B cell (primary cell): ENCODE measurements at regions not wholly inside any gene's neighbourhood (a gene's known extent, or its start where the extent isn't known, plus 50 kb on each side); places are given as distances from the start of the nearest gene placed in this dataset.

Experiments used
- ATAC-seq: fragments of 200-7000 bp; cut with Tn5 transposase; one replicate; pipeline ENCODE4 v1.10.0; 2021; ENCODE audit warnings: low read depth, mild to moderate bottlenecking, moderate number of reproducible peaks, moderate library complexity
- CTCF ChIA-PET: fragments of 350-600 bp; sonication (Branson Sonifier 250); formaldehyde crosslinking; loops from one replicate; lab custom pipeline; 2021; ENCODE audit warnings: antibody characterized with exemption, inconsistent platforms; lab: Charles Lee
- POLR2A ChIA-PET: fragments of 350-600 bp; sonication (Branson Sonifier 250); formaldehyde crosslinking; loops from one replicate; lab custom pipeline; 2021; ENCODE audit warnings: antibody characterized with exemption; lab: Charles Lee
- DNase-seq: peaks from one replicate; pipeline ENCODE4 v3.0.0; 2013
- H2AFZ ChIP-seq: 2 replicates; pipeline ENCODE4 v1.6.1; 2012; ENCODE audit warnings: mild to moderate bottlenecking, low read depth, low read length; ENCODE audit not compliant: insufficient read depth, poor library complexity, severe bottlenecking
- H3K27ac ChIP-seq, 2 donors: 1 replicate in 1 of 2; 2 replicates in 1 of 2; pipeline ENCODE4 v1.5.1; 2012 to 2013; ENCODE audit warnings: low read length in 2 of 2, mild to moderate bottlenecking in 2 of 2, moderate library complexity in 1 of 2
- H3K27me3 ChIP-seq, 4 experiments: fragments of 200-600 bp in 1 of 4; sonication (generic) in 1 of 4; replicated peaks in 1 of 4; 1 replicate in 2 of 4; 2 replicates in 2 of 4; pipeline versions ENCODE4 v1.6.1 to v1.7.0; 2013 to 2016; ENCODE audit warnings: low read length in 3 of 4, mild to moderate bottlenecking in 2 of 4, mixed read lengths in 1 of 4, moderate library complexity in 1 of 4; ENCODE audit not compliant: insufficient read depth in 4 of 4, control insufficient read depth in 3 of 4; ENCODE audit errors: control extremely low read depth in 1 of 4
- H3K36me3 ChIP-seq, 2 experiments: replicated peaks in 1 of 2; 1 replicate in 1 of 2; 2 replicates in 1 of 2; pipeline versions ENCODE4 v1.6.1 to v1.7.1; 2013; ENCODE audit warnings: low read length in 1 of 2; ENCODE audit not compliant: insufficient read depth in 2 of 2, control insufficient read depth in 1 of 2; ENCODE audit errors: control extremely low read depth in 1 of 2, extremely low read depth in 1 of 2
- H3K4me1 ChIP-seq, 2 donors: fragments of 200-600 bp in 1 of 2; sonication (generic) in 1 of 2; 1 replicate in 1 of 2; 2 replicates in 1 of 2; pipeline versions ENCODE4 v1.5.1 to v1.6.1; 2013 to 2017; ENCODE audit warnings: low read length in 2 of 2; ENCODE audit not compliant: control insufficient read depth in 2 of 2, insufficient read depth in 2 of 2
- H3K4me2 ChIP-seq: replicated peaks from 2 replicates; pipeline ENCODE3; 2012; ENCODE audit warnings: mild to moderate bottlenecking, low read depth, low read length; ENCODE audit not compliant: poor library complexity, severe bottlenecking
- H3K4me3 ChIP-seq, 5 experiments: fragments of 200-600 bp in 1 of 5; sonication (generic) in 1 of 5; 1 replicate in 3 of 5; 2 replicates in 2 of 5; pipeline versions ENCODE4 v1.5.1 to v1.7.0; 2011 to 2016; ENCODE audit warnings: low read length in 4 of 5, mild to moderate bottlenecking in 4 of 5, low read depth in 2 of 5, control low read depth in 1 of 5, moderate library complexity in 1 of 5; ENCODE audit not compliant: insufficient read depth in 1 of 5; ENCODE audit errors: control extremely low read depth in 1 of 5, extremely low read depth in 1 of 5
- H3K79me2 ChIP-seq: fragments of 200-600 bp; sonication (generic); one replicate; pipeline ENCODE4 v1.6.0; 2016; ENCODE audit warnings: low read length; ENCODE audit not compliant: control insufficient read depth, insufficient read depth
- H3K9ac ChIP-seq: fragments of 200-600 bp; sonication (generic); 2 replicates; pipeline ENCODE4 v1.6.1; 2017; ENCODE audit warnings: mild to moderate bottlenecking, low read length, moderate library complexity
- H3K9me3 ChIP-seq, 3 donors: one replicate each; pipeline versions ENCODE4 v1.6.1 to v1.7.1; 2013; ENCODE audit warnings: low read length in 2 of 3; ENCODE audit not compliant: control insufficient read depth in 2 of 3, insufficient read depth in 1 of 3; ENCODE audit errors: control extremely low read depth in 1 of 3
- H4K20me1 ChIP-seq: 2 replicates; pipeline ENCODE4 v1.6.0; 2012; ENCODE audit warnings: mild to moderate bottlenecking, low read length; ENCODE audit not compliant: insufficient read depth, control insufficient read depth, poor library complexity, severe bottlenecking
- H3K27ac Mint-ChIP-seq: one replicate; pipeline ENCODE4 v1.8.0; 2021; ENCODE audit warnings: mixed read lengths
- H3K27me3 Mint-ChIP-seq: one replicate; pipeline ENCODE4 v1.8.0; 2021; ENCODE audit warnings: mixed read lengths
- H3K4me1 Mint-ChIP-seq: one replicate; pipeline ENCODE4 v1.8.0; 2021; ENCODE audit warnings: mixed read lengths
- H3K4me3 Mint-ChIP-seq: one replicate; pipeline ENCODE4 v1.8.0; 2021; ENCODE audit warnings: mixed read lengths
- H3K9me3 Mint-ChIP-seq: one replicate; pipeline ENCODE4 v1.8.0; 2022; ENCODE audit warnings: mixed read lengths; ENCODE audit not compliant: insufficient read depth
- EZH2 ChIP-seq: IDR thresholded peaks from 2 replicates; pipeline ENCODE4 v1.6.1; 2012; ENCODE audit warnings: borderline replicate concordance, low read depth, mild to moderate bottlenecking, moderate library complexity, low read length; ENCODE audit not compliant: insufficient read depth, poor library complexity, severe bottlenecking
- WGBS: methylation state at CpG from one replicate; pipeline ENCODE4 v1.1.5; 2013; ENCODE audit warnings: missing lambda C conversion rate; ENCODE audit not compliant: insufficient coverage; 5-methylcytosine and 5-hydroxymethylcytosine counted together
- intact Hi-C: fragments of 100-400 bp; cut with micrococcal nuclease; formaldehyde crosslinking; loops from one replicate; pipeline ENCODE4 v1.10.0; 2022
- TF ChIP-seq, protein P1 (sequence below): fragments of 200-600 bp; IDR thresholded peaks from one replicate; pipeline ENCODE4 v1.8.0; 2022; ENCODE audit warnings: antibody characterized with exemption, mild to moderate bottlenecking

DNA sequence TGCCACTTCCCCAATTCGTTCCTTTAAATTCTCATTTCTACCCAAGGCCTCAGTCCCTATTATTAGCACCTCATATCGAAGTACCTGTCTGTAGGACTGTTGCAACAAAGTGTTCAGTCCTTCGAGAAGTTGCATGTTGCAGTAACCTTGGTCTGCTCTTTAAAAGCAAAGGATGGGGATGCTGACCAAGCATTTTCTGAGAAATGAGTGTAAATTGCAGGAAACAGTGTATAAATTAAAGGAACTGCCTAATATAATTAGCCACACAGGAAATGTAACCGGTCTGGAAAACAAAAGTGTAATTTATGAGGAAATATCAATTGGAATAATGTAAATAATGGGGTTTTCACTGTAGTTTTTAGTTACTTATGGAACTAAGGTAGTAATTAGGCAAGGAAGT is 261.9 kb upstream of the ARID1B start:
- H3K4me3 ChIP-seq = no peak overlapping the region
- CTCF ChIA-PET = no interaction called here

DNA sequence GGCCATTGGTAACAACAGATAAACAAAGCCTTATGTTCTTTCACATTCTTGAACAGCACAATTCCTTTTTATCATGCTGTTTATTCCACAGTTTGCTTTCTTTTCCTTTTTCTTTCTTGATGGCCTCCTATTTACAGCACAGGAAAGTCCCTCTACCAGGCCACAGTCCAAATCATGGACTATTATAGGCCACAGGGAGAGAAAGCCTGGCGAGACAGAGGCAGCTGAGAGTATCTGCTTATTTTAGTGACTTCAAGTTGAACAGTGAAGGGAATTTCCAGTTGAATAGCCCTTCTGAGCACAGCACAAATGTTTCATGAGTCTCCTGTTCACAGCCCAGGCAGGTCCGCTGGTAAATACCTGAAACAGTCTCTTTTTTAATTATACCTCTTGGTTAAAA is 263.7 kb upstream of the ARID1B start:
- peaks cover 29% of the 10 kb centered on the region for H3K27me3 Mint-ChIP-seq
- peaks cover 0 to 5% (median 0%) of the 10 kb centered on the region in 3 donors for H3K9me3 ChIP-seq
- no peaks in the 10 kb centered on the region for H3K36me3 ChIP-seq
- peaks cover 6% of the 10 kb centered on the region for H3K4me1 Mint-ChIP-seq
- ChIA-PET POLR2A (no interaction called here), CTCF (no interaction called here)
- no peak overlapping the region for H3K27ac ChIP-seq
- no peak overlapping the region for H3K4me3 Mint-ChIP-seq
- H2AFZ ChIP-seq = no peak overlapping the region
- no peaks in the 10 kb centered on the region for H3K9me3 Mint-ChIP-seq
- peaks cover 0 to 6% (median 0%) of the 10 kb centered on the region in 4 experiments for H3K27me3 ChIP-seq
- H3K79me2 ChIP-seq = no peaks in the 10 kb centered on the region
- DNase-seq (no peak), ATAC-seq (no peak)
- no peak overlapping the region for H3K27ac Mint-ChIP-seq
- H4K20me1 ChIP-seq = no peaks in the 10 kb centered on the region
- no peak overlapping the region for H3K4me3 ChIP-seq
- no CpG with 5 or more reads among the region's 2 CpGs for WGBS
- no peak overlapping the region for H3K9ac ChIP-seq
- intact Hi-C loops = no loop called here
- H3K4me2 ChIP-seq = no peak overlapping the region
- peaks cover 0 to 5% of the 10 kb centered on the region in 2 donors for H3K4me1 ChIP-seq
- TF ChIP-seq, protein P1, sequence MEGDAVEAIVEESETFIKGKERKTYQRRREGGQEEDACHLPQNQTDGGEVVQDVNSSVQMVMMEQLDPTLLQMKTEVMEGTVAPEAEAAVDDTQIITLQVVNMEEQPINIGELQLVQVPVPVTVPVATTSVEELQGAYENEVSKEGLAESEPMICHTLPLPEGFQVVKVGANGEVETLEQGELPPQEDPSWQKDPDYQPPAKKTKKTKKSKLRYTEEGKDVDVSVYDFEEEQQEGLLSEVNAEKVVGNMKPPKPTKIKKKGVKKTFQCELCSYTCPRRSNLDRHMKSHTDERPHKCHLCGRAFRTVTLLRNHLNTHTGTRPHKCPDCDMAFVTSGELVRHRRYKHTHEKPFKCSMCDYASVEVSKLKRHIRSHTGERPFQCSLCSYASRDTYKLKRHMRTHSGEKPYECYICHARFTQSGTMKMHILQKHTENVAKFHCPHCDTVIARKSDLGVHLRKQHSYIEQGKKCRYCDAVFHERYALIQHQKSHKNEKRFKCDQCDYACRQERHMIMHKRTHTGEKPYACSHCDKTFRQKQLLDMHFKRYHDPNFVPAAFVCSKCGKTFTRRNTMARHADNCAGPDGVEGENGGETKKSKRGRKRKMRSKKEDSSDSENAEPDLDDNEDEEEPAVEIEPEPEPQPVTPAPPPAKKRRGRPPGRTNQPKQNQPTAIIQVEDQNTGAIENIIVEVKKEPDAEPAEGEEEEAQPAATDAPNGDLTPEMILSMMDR = no peak

More for the DNA sequence above, 261.9 kb upstream of the ARID1B start:
- H3K9me3 Mint-ChIP-seq = no peaks in the 10 kb centered on the region
- TF ChIP-seq EZH2 = no peak
- TF ChIP-seq, protein P1 = no peak
- H3K27ac Mint-ChIP-seq = no peak overlapping the region
- Histone ChIP-seq H3K9me3 (peaks cover 0 to 11% (median 3%) of the 10 kb centered on the region in 3 donors), H3K36me3 (no peaks in the 10 kb centered on the region), H3K9ac (no peak overlapping the region), H4K20me1 (no peaks in the 10 kb centered on the region), H2AFZ (no peak overlapping the region), H3K27me3 (peaks cover 0 to 6% (median 0%) of the 10 kb centered on the region in 4 experiments), H3K4me2 (no peak overlapping the region), H3K4me1 (no peaks in the 10 kb centered on the region), H3K79me2 (no peaks in the 10 kb centered on the region), H3K27ac (no peak overlapping the region)
- intact Hi-C loops = no loop called here
- peaks cover 29% of the 10 kb centered on the region for H3K27me3 Mint-ChIP-seq
- ATAC-seq (no peak), DNase-seq (no peak)
- WGBS = 10% methylated on average over 2 of the region's 4 CpGs
- POLR2A ChIA-PET = no interaction called here
- no peak overlapping the region for H3K4me3 Mint-ChIP-seq
- H3K4me1 Mint-ChIP-seq = no peaks in the 10 kb centered on the region
